HG03045 (cell line): ENCODE measurements at regions not wholly inside any gene's neighbourhood (a gene's known extent, or its start where the extent isn't known, plus 50 kb on each side); places are given as distances from the start of the nearest gene placed in this dataset.
"Not testable (repeated sequence)": the region's sequence is repeated elsewhere in the genome, so short reads cannot be mapped to it uniquely, and the experiment has no call there.

Experiments used
- ATAC-seq: cut with Tn5 transposase; IDR thresholded peaks from one replicate; pipeline ENCODE4 v1.9.1; 2021; ENCODE audit warnings: mild to moderate bottlenecking, moderate library complexity; ENCODE audit not compliant: unreplicated experiment

DNA sequence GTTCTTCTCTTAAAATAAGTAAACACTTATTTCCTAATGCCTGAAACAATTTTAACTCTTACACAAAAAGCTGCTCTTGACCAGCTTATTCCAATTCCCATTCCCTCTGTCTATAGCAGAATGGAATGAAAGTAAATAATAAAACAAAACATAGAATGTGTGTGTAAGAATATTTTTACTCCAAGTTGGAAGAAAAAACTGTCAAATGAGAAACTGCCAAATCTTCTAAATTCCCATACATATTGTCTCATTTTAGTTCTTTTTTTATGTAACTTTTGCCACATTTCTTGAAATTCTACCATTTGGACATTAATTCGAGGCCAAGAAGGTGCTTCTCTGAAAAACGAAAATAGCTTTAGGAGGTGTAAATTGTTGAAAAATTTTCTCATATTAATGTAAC lies 477.1 kb downstream of the FAT4 start:
- ATAC-seq: no peak

DNA sequence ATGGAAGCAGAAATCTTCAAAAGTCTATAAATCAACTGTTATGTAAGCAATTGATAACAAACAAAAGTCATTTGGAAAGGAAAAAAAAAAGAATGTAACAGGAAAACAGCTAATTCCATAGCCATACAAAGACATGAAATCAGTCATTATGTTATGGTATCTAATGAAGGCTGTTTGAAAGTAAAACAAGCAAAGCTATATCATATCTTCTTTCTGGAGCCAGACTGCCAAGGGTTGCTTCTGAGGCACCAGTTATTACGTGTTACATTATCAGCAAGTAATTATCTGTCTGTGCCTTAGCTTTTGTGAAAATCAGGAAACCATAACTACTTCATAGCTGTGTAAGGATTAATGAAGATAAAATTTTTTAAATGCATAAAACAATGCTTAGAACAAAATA lies 480.2 kb downstream of the FAT4 start:
- no peak for ATAC-seq

DNA sequence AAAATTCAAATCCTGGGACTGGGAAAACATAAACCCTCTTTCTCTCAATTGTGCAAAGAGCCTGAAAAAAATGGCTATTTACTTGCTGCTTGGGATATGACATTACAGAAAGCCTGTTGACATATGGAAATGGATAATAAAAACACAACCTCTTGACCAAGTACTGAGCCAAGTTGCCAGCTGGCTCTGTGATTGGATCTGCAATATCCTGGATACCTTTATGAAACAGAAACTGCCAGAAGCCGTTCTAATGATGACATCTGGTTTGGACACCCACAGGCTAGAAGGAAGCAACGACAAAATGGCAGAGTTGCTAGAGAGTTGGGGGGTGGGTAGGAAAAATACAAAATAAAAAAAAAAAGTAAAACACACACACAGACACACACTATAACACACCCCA lies 481.4 kb downstream of the FAT4 start:
- ATAC-seq: no peak

DNA sequence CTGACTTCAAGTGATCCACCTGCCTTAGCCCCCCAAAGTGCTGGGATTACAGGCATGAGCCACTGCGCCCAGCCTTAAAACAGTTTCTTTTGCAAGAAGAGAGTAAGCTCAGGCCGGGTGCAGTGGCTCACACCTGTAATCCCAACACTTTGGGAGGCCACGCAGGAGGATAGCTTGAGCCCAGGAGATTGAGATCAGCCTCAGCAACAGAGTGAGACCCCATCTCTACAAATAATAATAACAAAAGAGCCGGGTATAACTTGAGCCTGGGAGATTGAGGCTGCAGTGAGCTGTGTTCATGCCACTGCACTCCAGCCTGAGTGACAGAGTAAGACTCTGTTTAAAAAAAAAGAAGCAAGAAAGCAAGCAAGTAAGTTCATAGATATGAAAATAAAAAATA lies 482.9 kb downstream of the FAT4 start:
- ATAC-seq: not testable (repeated sequence)

DNA sequence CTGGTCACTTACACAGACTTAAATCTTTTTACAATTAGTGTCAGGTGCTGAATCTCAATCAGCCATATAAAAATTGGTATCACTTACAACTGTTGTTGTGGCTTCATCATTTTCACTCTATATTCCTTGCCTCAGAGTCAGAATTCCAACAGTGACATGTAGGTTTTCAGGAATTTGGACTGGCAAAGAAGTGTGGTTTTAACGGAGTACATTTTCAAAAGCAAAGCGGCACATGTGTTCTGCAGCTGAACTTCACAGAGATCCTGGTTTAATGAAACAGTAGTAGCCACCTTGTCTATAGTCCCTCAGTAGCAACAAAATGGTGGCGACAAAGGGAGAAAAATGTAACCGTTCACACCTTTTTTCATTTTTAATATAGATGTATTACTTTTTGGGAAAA lies 486.6 kb downstream of the FAT4 start:
- no peak for ATAC-seq

DNA sequence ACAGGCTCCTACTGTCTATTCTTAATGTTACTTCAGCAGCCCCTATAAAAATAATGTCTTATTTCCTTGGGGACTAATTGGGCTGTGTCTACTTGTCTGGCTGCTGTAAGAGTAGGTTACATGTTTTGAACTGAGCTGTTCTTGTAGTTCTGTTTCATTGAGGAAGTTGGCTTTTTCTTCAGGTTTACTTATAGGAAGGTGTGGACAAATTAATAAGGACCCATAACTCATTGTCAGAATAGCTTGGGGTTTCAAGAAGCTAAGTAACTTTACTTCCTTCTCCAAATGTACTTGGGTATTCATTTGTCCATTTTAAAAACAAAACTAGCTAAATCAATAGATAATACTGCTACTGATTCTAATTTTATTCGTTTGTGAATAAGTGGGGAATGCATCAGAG lies 487.2 kb downstream of the FAT4 start:
- ATAC-seq: no peak

DNA sequence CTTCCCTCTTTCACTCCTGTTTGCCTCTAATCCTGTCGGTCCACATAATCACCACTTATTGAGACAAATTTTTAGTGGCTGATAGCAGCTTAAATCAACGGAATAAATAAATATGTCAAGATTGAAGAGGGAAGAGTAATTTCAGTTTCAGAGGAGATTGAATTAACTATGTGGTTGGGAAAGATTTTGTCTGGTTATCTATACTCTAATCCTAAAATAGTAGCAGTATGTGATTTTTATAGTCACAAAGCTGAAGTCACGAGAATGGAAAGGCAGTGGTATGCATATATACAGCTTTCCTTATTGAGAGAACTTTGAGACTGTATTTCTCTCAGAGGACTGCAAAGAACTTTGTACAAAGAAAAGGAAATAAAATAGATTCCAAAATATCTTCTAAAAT lies 493.3 kb downstream of the FAT4 start:
- ATAC-seq: no peak

DNA sequence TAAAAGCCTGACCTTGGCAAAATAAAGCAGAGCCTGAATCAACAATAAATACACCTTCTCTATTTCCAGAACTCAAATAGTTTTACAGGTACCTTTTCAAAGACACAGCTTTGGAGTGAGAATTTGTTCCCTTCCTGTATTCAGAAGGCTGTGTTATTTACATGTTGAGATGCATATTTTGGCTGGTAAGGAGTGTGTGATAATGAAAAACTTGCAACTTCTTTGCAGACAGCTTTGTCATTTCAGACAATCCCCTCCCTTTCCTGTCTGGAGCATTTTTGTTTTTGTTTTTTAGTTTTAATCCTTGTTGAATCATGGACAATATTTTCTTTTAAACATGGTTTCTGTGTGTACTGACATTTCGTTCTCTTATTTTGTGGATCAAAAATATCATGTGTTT lies 493.8 kb downstream of the FAT4 start:
- no peak for ATAC-seq

DNA sequence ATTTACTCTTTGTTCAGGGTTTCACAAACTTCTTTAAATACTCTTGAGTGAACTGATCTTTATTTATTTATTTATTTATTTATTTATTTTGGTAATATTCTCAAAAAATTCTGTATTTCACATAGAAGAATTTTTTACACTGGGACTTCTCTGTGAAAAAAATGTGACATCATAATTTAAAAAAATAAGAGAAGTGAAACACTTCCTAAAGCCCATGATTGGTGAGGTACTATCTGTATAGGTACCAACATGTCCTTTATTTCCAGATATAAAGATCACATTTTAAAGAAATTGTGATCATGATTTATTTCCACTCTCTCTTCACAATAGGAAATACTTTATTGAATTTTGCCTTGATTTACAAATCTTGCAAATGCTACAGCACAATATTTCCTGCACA lies 497.1 kb downstream of the FAT4 start:
- no peak for ATAC-seq

DNA sequence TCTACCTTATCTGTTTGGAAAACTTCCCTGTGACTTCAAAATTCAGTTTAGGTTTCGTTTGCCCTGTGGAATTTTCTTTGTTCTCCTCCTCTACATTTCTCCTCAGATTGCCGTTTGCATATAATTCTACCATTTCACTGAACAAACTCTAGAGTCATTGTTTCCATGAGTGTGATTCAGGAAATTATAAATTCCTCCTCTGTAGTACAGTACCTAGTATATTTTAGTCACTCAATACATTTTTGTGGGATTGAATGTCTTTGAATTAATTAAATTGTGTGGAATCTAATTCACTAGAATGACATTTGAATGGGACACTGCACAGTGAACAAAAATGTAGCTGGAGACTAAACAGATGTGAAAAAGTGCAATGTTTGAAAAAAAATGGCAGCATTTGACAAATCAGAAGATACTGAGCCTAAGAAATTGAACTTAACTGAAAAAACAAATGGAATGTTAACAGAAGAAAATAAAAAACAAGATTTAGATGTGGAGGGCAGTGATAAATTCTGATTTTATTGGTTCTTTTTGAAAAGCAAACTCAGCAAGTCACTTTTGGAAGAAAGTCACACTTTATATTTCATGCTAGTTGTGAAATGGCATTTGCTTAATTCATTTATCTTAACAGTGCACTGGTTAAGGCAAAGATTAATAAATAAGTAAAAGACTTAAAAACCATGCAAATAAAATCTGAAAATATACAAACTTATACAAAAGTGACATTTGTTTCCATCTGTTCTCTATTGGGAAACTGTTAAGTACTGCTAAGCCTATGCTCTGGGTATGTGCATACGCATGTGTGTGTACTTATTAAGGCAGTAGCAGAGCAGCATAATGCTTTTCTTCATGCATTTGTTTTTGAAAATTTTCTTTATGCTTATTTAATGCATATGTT lies 512.3 kb downstream of the FAT4 start:
- ATAC-seq: no peak

DNA sequence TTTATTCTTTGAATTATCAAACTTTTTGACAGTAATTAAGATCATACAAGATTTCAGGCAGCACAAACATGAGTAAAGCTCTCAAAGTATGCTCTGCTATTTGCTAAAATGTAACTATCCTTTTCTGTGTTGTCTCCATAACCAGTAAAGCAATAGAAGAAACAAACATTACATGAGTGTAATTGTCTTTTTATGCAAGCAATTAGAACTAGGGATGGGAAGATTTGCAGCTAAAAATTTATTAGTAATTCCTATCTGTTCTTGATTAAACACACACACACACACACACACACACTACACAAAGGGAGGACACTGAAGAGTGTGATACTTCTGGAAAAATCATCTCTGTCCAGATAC lies 512.9 kb downstream of the FAT4 start:
- no peak for ATAC-seq

DNA sequence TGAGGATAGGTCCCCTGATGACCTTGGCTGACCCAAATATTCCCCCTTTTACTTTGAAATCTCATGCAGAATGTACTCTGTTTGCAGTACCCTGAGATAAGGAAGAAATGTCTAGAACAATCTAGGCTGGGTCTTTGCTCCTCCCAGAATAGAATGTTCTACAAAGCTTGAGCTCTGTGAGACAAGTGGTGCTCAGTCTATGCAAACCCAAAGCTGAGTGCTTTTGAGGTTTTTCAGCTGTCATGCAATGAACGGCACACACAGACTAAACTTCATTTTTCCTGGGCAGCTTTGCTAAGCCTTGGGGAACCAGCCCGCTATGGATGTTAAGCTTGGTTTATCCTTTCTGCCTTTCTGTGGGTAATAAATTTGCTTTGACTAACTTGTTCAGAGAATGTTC lies 513.6 kb downstream of the FAT4 start:
- ATAC-seq: no peak

DNA sequence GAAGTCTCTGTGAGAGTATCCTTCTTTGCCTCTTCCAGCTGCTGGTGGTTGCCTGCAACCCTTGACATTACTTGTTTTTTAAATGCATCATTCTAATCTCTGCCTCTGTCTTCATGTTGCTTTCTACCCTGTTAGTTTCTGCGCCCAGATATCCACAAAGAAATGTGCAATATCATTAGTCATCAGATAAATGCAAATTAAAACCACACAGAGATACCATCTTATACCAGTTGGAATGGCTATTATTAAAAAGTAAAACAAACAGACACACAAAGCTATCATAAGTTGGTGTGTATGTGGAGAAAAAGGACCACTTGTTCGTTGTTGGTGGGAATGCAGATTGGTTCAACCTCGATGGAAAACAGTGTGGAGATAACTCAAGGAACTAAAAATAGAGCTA lies 517.4 kb downstream of the FAT4 start:
- no peak for ATAC-seq

DNA sequence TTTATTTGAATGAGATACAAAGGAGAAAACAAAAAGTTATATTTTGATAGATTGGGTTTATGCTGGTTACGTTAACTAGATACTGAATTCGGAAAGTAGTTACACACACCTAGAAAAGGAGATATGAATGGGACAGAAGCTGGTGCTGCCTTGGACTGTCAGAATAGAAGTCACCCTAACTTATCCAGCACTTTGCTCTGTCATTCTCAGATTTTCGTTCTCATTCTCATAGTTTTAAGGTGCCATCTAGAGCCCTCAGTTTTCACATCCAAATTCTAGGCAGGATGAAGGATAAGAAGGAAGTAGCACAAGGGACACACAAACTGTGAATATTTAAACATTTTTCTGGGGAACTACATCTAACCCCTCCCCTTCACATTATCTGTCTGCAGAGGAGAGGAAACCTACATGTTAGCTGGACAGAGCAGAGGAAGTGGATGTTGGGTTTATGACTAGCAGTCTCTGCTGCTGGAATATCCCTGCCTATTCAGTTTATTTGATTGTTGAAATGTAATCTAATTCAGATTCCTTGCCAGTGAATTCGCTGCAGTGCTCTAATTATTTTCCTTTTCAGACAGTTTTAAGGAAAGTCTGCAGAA lies 521.9 kb downstream of the FAT4 start:
- no peak for ATAC-seq

DNA sequence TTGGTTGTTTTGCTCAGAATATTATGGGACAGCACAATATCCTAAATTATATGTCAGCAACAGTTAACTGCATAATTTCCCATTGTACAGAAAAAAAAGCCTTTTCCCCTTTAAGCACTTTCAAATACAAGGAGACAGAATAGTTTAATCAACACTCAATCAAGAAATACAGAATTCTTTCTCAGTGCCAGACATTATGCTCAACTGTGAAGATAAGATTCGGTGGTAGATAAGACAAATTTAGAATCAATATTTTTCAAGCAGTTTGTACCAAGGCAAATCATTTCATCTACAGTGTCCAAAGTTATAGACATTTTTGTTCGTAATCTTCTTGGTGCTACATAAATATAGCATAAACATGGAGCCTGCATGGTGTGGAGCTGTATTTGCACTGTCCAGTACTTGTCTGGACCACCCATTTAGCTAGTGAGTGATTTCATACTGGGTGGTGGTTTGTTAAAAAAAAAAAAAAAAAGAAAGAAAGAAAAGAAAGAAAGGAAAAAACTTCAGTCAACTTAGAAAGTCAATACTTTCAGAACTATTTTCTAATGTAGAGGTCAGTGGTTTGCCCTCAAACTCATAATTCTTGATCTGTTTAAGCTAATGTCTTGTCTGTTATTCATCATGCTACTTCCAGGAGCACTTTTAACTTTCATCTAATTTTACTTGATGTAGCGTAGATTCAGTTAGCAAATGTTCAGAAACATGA lies 522.9 kb downstream of the FAT4 start:
- no peak for ATAC-seq

DNA sequence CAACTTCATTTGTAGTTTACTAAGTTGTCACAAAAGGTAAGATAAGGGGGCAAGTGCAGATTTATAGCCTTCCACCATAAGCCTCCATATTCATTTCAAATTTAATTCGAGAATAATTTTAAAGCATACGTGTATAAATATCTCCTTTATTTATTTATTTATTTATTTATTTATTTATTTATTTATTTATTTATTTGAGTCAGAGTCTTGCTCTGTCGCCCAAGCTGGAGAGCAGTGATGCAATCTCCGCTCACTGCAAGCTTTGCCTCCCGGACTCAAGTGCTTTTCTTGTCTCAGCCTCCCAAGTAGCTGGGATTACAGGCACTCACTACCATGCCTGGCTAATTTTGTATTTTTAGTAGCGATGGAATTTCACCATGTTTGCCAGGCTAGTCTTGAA lies 523.4 kb downstream of the FAT4 start:
- no peak for ATAC-seq

DNA sequence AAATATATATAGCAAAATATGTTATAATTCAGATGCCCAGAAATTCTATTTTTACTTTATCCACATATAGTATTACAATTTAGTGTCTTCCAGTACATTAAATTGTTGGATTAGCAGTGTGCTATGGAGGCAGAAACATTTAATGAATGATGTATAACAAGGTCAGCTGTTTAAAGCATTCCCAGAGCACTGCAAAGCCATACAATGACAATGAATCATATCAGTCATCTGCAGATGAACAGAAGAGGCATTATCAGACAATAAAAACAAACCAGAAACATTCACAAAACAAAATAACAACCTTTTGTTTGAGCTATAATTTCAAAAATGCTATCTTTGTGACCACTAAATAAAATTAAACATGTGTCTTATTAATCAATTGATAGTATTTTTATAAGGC lies 524.2 kb downstream of the FAT4 start:
- no peak for ATAC-seq

DNA sequence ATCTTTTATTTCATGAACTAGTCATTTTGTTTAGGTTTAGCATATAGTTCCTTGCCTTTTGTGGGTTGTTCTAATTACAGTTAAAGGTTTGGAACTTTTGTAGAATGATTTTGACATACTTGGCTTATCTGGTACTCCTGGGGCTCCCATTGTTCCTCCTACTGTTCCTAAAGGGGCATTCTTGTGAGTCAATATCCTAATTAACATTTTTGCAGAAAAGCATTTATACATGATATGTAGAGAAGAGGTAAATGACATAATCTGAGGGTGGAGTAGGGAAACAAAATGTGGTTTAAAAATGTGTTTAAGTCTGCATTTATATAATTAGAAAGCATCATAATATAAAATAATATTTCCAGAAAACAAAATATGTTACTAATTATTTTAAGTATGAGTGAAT lies 529.2 kb downstream of the FAT4 start:
- no peak for ATAC-seq

DNA sequence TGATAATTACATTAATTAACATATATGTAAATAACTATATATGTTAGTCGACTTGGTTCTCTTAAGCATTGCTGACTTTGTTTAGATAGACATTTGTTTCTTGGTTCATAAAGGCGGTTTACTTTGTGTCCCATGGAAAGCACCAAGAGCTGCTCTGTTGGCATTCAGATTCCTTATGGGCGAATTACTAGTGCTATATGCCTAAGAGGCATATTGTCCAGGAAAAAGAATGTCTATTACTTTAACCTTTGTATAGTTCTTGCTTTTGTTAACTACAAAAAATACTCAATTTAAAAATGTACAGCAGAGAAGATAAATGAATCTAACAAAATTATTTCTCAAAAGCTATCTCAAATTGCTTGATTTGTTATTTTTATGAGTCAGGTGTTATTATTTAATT lies 532.8 kb downstream of the FAT4 start:
- no peak for ATAC-seq

DNA sequence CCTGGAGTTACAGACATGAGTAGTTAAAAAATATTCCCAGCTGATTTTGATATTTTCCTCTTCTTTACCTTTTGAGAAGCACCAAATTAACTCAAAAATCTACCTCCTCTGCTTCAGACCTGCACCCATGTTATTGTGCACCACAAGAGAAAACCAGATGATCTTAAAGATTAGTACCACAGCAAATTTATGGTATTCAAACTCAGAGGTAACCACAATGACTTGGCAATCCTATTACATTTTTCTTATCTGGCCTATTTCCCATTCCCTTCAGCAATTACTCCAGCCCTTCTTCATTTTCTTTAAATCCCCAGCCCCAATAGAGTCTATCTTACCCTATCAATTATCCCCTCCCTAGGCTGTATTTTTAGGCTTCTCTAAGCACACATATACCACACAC lies 535.1 kb downstream of the FAT4 start:
- no peak for ATAC-seq

DNA sequence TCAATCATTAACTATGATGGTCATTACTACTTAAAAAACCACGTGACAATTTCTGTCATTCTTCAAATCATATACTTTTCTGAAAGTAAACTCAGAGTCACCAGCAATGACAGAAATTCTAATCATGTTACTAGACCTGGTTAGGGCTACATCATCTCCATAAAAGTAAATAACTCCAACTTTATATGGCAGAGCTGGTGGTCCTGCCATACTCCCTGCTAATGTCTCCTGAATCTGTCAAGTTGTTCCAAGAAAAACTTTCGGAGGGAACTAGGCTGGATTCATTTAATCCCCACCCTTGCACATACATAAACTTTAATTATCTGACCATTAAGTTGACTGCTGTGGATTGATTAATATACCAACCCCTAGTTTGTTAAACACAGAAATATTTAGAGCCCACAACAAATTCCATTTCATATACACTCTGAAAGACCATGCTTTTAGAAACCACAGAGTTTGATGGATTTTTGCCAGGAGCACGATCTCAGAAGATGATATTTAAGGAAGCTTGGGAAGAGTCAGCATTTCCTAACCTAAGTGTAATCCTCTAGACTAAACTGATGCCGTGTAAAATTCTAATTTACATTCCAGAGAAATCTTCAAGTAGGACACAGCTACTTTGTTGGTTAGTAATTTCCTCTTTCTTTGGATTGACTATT lies 577.0 kb downstream of the FAT4 start:
- no peak for ATAC-seq

DNA sequence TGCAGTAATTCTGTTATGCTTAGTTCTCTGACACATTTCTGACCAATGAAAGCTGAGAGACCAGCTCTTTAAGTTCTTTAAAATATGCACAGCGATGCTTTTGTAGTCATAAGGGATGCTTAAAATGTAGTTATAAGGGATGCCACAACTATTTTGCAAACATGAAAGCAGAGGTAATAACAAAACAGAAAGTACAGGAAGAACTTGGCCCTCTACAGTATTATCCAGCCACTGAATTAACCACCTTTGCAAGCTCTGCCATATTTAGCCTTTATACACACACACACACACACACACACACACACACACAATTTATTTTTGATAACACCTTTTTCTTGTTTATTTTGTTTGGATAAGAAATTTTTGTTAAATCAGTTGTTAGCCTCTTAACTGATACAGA lies 590.0 kb downstream of the FAT4 start:
- no peak for ATAC-seq
